ENCODE measurements at regions not wholly inside any gene's neighbourhood (a gene's known extent, or its start where the extent isn't known, plus 50 kb on each side); places are given as distances from the start of the nearest gene placed in this dataset.

DNA sequence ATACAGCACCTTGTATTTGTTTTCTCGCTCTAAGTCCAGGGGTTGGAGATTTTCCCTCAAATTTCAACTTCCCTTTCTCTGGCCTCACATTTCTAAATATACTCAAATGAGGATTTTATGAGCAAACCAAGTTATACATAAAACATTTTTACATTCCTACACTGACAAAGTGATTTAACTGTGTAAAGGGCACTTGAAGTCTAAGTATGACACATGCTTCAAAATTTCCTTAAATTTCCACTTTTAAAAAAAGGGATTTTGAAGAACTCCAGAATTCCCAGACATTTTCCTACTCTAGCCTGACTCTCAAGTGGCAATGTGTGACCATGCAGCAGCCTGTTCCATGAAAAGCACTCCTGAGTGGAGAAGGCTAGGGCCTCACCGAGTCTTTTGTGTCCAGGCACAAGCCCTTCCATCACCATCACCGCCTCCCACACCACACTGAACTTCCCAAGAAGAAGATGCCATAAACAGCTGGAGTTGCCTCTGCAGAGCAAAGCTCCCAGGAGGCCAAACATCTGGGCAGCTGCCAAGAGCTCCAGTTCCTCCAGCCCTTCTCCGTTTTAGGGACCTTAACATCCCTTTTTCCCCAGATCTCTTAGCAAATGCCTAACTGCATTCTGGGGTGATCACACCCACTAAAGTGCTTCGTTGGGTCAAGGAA is 68.9 kb downstream of the NCR2 start:
- no peak for DNase-seq

- no peak for DNase-seq
Observed at GRCh38 chr6:41405941-41406727, 70.7 kb downstream of the NCR2 start.

- DNase-seq: no peak
Observed at GRCh38 chr6:41406728-41407489, 71.5 kb downstream of the NCR2 start.

- DNase-seq: no peak
Observed at GRCh38 chr6:41408576-41408975, 73.2 kb downstream of the NCR2 start.

DNA sequence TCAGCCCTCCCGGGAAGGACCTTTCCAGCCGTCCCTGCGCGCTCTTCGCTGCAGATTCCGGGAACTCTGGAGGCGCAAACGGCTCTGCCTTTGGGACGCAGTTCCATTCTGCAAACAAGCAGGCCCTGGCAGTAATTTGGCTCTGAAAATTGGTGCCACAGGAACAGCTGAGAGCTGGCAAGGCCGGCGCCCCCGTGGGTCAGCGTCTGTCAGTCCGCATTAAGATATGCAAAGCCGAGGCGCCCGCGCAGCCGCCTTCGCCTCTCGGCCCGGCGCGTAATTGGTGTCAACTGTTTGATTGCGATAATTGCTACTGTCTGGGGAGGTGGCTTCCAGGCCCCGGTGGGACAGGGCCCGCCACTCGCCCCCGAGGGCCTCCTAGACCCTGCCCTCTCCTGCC is 73.6 kb downstream of the NCR2 start:
- no peak for DNase-seq

- no peak for DNase-seq
Observed at GRCh38 chr6:41409489-41409888, 74.1 kb downstream of the NCR2 start.

GRCh38 chr6:41411961-41412360 is 76.6 kb downstream of the NCR2 start:
- DNase-seq: no peak

DNA sequence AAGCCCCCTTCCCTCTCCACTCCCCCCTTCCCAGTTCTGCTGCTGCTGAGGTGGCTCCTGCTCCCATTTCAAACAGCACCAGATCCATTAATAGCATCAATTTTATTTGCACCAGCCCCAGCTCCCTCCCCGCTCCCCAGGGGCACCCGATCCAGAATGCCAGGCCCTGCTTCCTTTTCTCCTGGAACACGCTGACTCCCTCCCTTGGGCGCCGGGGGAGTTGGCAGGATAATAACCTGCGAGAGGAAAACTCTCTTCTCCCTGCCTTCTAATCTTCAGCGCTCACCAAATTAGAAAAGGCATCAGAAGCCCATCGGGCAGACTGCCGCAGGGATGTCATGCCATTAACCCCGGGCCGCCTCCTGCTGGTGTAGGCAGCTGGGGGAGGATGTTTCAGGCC is 77.8 kb downstream of the NCR2 start:
- no peak for DNase-seq

DNA sequence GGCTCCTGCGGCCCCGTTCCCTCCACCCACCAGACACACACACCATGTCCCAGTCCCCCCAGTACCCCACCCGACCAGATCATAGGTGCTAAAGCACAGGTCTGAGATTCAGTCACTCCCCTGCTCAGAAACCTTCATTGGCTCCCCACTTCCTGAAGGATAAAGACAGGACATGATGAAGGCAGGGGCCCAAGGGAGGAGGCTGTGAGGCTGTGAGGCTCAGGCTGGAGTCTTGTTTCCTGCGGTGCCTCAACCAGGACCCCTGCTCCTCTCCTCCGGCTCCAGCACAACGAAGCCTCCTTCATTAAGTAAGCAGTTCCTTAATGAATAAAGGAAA is 81.1 kb downstream of the NCR2 start:
- no peak for DNase-seq

DNA sequence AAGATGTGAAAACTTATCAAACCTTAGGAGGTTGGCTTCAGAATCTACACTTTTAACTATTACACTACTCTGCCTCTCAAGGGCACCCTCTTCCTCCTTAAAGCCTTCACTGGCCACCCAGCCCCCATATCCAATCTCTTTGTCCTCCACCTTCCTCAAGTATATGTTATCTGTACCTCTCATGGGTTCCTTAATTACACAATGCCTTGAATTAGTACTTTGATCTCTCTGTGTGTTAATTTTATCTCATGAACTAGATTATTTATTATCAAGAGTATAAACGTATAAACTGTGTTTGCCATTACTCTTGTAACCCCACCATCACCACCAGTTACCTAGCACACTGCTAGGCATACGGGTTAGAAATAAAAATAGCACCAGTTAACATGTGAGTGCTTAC is 83.3 kb downstream of the NCR2 start:
- DNase-seq: no peak

DNA sequence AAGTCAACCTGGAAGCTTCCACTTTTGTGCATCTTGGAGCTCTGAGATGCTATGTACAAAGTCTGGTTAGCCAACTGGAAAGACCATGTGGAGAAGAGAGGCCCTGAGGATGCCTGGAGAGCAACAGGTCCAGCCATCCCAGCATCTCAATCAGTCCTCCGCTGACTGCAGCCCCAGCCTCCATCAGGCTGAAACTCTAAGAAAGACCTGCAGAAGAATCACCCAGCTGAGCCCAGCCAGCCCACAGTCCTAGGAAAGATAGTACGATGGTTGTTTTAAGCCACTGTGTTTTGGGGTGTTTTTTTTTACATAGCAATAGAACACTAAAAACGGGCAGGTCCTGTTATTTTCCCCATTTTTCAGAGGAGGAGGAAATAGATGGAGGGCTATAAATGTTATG is 84.0 kb downstream of the NCR2 start:
- DNase-seq: no peak

GRCh38 chr6:41420186-41420585 is 84.8 kb downstream of the NCR2 start:
- DNase-seq: no peak

- DNase-seq: no peak
Observed at GRCh38 chr6:41422161-41422560, 86.8 kb downstream of the NCR2 start.

DNA sequence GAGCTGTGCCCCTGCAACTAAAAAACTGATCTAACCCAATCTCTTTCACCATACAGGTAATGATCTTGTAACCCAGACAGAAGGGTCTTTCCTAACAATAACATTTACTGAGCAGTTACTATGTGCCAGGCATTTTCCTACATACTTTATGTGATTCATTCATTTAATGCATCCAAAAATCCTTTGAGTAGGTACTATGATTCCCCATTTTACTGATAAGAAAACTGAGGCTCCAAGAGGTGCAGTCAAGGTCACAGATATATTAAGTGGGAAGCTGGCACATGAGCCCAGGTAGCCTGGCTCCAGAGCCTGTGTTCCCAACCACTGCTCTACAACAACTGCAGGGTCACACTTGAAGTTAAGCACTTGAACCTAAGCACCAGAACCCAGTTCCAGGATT is 87.6 kb downstream of the NCR2 start:
- no peak for DNase-seq

DNA sequence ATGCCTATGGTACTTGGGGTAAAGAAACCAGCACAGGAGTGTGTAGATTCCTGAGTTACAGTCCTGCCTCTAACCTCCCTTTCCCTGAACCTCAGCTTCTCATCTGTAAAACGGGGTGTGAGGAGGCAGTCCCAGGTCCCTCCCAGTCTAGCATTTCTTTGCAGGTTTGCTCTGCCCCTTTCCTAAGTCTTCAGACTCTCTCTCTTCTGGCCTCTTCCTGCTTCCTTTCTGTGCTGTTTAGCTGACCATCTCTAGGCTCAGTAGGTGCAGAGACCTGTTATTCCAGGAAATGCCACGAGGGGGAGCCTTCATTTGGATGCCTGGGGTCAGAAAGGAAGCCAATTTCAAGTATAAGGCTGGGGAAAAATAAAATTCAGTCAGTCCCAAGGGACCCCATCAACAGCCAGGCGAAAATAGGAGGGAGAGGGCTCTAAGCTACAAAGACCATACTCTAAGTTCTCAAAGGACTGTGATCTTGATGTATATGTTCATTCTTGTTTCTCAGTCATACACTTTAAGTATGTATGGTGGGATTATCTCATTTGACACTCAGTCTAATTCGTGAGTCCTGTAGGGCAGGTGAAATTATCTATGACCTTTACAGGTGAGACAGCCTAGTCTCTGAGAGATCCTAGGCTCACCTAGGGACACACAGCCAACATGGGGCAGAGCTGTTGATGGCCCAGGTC is 89.1 kb downstream of the NCR2 start:
- peak; percentile 63 for DNase-seq

DNA sequence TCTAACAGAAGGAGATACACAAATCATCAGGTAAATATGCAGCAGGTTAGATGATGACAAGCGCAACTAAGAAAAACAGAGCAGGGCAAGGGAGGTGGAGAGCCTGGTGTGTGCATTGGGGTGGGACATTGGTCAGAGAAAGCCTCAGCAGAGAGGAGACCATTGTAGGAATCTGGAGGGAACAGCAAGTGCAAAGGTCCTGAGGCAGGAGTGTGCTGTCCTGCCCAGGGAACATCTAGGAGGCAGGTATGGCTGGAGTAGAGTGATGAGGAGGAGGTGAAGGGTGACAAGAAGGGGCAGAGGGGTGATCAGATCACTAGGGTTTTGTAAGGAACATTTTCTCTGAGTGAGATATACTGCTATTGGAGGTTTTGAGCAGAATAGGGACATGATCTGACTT is 90.1 kb downstream of the NCR2 start:
- no peak for DNase-seq

DNA sequence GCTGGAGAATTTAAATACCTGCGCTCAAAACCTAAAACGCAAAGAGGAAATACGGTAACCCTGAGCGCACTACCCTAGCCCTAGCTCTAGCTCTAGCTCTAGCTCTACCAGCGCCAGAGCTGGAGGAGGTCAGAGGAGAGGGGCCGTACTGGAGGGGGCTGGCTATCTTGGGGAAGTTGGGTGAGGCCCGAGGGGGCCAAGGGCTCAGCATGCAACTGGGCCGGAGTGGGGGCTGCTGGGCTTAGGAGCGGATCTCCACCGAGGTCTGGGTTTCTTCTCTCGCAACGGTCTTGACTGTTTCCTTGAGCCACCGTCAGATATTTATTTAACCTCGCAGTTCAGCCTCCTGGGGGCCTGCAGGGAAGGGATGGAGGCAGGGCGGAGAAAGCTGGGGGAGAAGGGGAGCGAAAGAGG is 91.0 kb downstream of the NCR2 start:
- no peak for DNase-seq

GRCh38 chr6:41426888-41427641 is 91.7 kb downstream of the NCR2 start:
- no peak for DNase-seq

DNA sequence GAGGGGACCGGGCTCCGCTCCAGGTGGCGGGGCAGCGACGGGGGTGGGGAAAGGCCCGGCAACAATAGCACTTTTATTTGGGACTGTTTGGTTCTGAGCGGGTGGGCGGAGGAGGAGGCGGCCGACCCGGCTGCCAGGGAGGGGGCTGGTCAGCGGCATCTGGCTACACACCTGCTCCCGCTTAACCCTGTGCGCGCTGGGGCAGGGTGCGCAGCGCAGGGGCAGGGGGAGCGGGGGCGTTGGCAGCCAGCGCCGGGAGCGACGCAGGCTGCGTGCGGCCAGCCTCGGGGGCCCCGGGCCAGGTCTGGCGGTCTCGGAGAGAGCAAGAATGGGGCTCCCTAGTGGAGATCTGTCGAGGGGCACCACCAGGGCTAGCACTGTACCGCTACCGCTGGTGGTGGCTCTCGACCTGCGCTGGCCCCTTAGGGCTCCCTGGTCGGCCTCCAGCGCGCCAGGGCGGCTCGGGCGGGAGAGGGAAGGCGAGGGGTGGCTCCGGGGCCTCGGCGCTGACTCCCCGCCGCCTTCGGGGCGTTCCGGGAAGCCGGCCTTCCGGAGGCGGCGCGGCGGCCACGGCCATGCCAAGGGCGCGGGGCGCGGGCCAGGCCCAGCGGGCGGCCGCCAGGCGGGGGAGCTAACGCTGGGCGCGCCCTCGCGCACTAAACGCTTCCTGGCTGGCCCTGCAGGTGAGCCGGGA is 92.4 kb downstream of the NCR2 start:
- peak; percentile 39 for DNase-seq

- DNase-seq: no peak
Observed at GRCh38 chr6:41428336-41428995, 93.1 kb downstream of the NCR2 start.

DNA sequence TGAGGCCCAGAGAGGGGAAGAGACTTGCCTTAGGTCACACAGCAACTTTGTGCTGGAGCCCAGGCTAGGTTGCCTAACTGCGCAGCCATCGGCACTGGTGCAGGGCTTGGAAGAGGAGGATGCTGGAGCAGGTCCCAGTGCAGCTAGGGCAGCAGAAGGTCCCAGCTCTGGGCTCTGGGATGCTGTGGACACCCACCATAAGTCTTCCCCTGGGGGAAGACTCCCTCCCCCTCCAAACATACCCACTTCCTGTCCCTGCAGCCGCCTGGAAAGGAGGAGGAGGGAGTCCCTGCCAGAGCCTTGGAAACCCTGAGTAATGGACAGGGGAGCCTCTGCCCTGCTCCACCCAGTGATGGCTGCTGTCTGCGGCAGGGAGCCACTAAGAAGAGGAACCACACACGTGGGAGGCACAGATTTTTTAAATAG is 93.6 kb downstream of the NCR2 start:
- peak; percentile 55 for DNase-seq
